H9 (cell line): ENCODE measurements at regions not wholly inside any gene's neighbourhood (a gene's known extent, or its start where the extent isn't known, plus 50 kb on each side); places are given as distances from the start of the nearest gene placed in this dataset.

Source experiments
- DNase-seq: peaks from one replicate; pipeline ENCODE4 v3.0.0-alpha.2; 2017
- H2AFZ ChIP-seq: one replicate; pipeline ENCODE4 v1.6.1; 2013; ENCODE audit warnings: mild to moderate bottlenecking, low read length, control low read depth, moderate library complexity
- H2AK5ac ChIP-seq: 2 replicates; pipeline ENCODE4 v1.6.1; 2013; ENCODE audit warnings: low read length, control low read depth, mixed read lengths; ENCODE audit not compliant: insufficient read length
- H2BK120ac ChIP-seq: one replicate; pipeline ENCODE4 v1.6.1; 2013; ENCODE audit warnings: low read depth, mild to moderate bottlenecking, low read length, control low read depth, inconsistent platforms; ENCODE audit not compliant: poor library complexity, severe bottlenecking
- H2BK12ac ChIP-seq: 2 replicates; pipeline ENCODE4 v1.6.1; 2013; ENCODE audit warnings: low read length, control low read depth, mixed read lengths, low read depth; ENCODE audit not compliant: insufficient read length
- H2BK15ac ChIP-seq: 2 replicates; pipeline ENCODE4 v1.6.1; 2013; ENCODE audit warnings: low read depth, low read length, control low read depth
- H2BK20ac ChIP-seq: one replicate; pipeline ENCODE4 v1.6.1; 2013; ENCODE audit warnings: low read depth, mild to moderate bottlenecking, low read length, control low read depth, inconsistent platforms; ENCODE audit not compliant: poor library complexity, severe bottlenecking
- H2BK5ac ChIP-seq: 2 replicates; pipeline ENCODE4 v1.6.1; 2013; ENCODE audit warnings: low read length, control low read depth, mixed read lengths; ENCODE audit not compliant: insufficient read length
- H3K14ac ChIP-seq: 2 replicates; pipeline ENCODE4 v1.6.1; 2013; ENCODE audit warnings: low read length, control low read depth; ENCODE audit not compliant: insufficient read depth
- H3K18ac ChIP-seq: 2 replicates; pipeline ENCODE4 v1.6.1; 2013; ENCODE audit warnings: low read depth, mild to moderate bottlenecking, mixed read lengths, low read length, control low read depth; ENCODE audit not compliant: insufficient read length
- H3K23ac ChIP-seq: 2 replicates; pipeline ENCODE4 v1.6.1; 2013; ENCODE audit warnings: low read length, control low read depth, mixed read lengths, low read depth; ENCODE audit not compliant: insufficient read length
- H3K23me2 ChIP-seq: 2 replicates; pipeline ENCODE4 v1.6.1; 2013; ENCODE audit warnings: low read depth, mild to moderate bottlenecking, mixed read lengths, low read length, control low read depth; ENCODE audit not compliant: insufficient read length, poor library complexity, severe bottlenecking
- H3K27ac ChIP-seq: 2 replicates; pipeline ENCODE4 v1.5.1; 2013; ENCODE audit warnings: low read length, control low read depth, mixed read lengths, low read depth; ENCODE audit not compliant: insufficient read length
- H3K27me3 ChIP-seq: 2 replicates; pipeline ENCODE4 v1.6.1; 2013; ENCODE audit warnings: low read length, control low read depth, inconsistent platforms; ENCODE audit not compliant: insufficient read depth
- H3K4ac ChIP-seq: 2 replicates; pipeline ENCODE4 v1.6.1; 2013; ENCODE audit warnings: low read depth, mild to moderate bottlenecking, control low read depth, inconsistent platforms, low read length, moderate library complexity
- H3K4me1 ChIP-seq: 2 replicates; pipeline ENCODE4 v1.6.1; 2013; ENCODE audit warnings: low read length, control low read depth, inconsistent platforms; ENCODE audit not compliant: insufficient read depth
- H3K4me2 ChIP-seq: 2 replicates; pipeline ENCODE4 v1.6.1; 2013; ENCODE audit warnings: low read length, control low read depth, mixed read lengths; ENCODE audit not compliant: insufficient read length, insufficient read depth
- H3K56ac ChIP-seq: 2 replicates; pipeline ENCODE4 v1.6.1; 2013; ENCODE audit warnings: low read depth, mild to moderate bottlenecking, mixed read lengths, low read length, control low read depth; ENCODE audit not compliant: insufficient read length
- H3K79me1 ChIP-seq: 2 replicates; pipeline ENCODE4 v1.6.1; 2013; ENCODE audit warnings: low read depth, mild to moderate bottlenecking, moderate library complexity, low read length, control low read depth, inconsistent platforms; ENCODE audit not compliant: insufficient read depth, poor library complexity, severe bottlenecking
- H3K79me2 ChIP-seq: 2 replicates; pipeline ENCODE4 v1.6.1; 2013; ENCODE audit warnings: low read length, control low read depth, inconsistent platforms; ENCODE audit not compliant: insufficient read depth
- H3K9ac ChIP-seq: 2 replicates; pipeline ENCODE4 v1.6.1; 2013; ENCODE audit warnings: low read length, control low read depth, mixed read lengths; ENCODE audit not compliant: insufficient read length; ENCODE audit errors: extremely low read depth
- H3K9me3 ChIP-seq: one replicate; pipeline ENCODE4 v1.6.1; 2013; ENCODE audit warnings: low read depth, low read length, inconsistent platforms; ENCODE audit not compliant: control insufficient read depth
- H3T11ph ChIP-seq: one replicate; pipeline ENCODE4 v1.6.1; 2013; ENCODE audit warnings: mild to moderate bottlenecking, low read length, control low read depth, inconsistent platforms
- H4K20me1 ChIP-seq: one replicate; pipeline ENCODE4 v1.6.1; 2013; ENCODE audit not compliant: control insufficient read depth, insufficient read length, insufficient read depth
- H4K5ac ChIP-seq: 2 replicates; pipeline ENCODE4 v1.6.1; 2013; ENCODE audit warnings: low read depth, mild to moderate bottlenecking, mixed read lengths, low read length, control low read depth; ENCODE audit not compliant: insufficient read length
- H4K8ac ChIP-seq: replicated peaks from 2 replicates; pipeline ENCODE4 v1.6.1; 2013; ENCODE audit warnings: low read length, control low read depth, mixed read lengths, low read depth; ENCODE audit not compliant: insufficient read length
- H4K91ac ChIP-seq: 2 replicates; pipeline ENCODE4 v1.6.1; 2013; ENCODE audit warnings: low read depth, mild to moderate bottlenecking, moderate library complexity, mixed read lengths, low read length, control low read depth; ENCODE audit not compliant: insufficient read length
- H3K27ac Mint-ChIP-seq, 3 experiments: 2 replicates in 2 of 3; 3 replicates in 1 of 3; pipeline ENCODE4 v1.8.0; 2020 to 2021; ENCODE audit warnings: mixed read lengths in 3 of 3, mild to moderate bottlenecking in 1 of 3, moderate library complexity in 1 of 3
- H3K27me3 Mint-ChIP-seq: 2 replicates; pipeline ENCODE4 v1.8.0; 2021; ENCODE audit warnings: low read depth, mild to moderate bottlenecking, moderate library complexity, mixed read lengths
- H3K36me3 Mint-ChIP-seq, 3 experiments: 2 replicates in 2 of 3; 3 replicates in 1 of 3; pipeline ENCODE4 v1.8.0; 2020 to 2021; ENCODE audit warnings: low read depth in 3 of 3, mixed read lengths in 3 of 3; ENCODE audit not compliant: insufficient read depth in 1 of 3
- H3K4me1 Mint-ChIP-seq, 2 experiments: 2 replicates each; pipeline ENCODE4 v1.8.0; 2020; ENCODE audit warnings: mixed read lengths in 2 of 2
- H3K4me3 Mint-ChIP-seq, 2 experiments: 2 replicates in 1 of 2; 3 replicates in 1 of 2; pipeline ENCODE4 v1.8.0; 2020 to 2021; ENCODE audit warnings: mild to moderate bottlenecking in 2 of 2, mixed read lengths in 2 of 2, moderate library complexity in 1 of 2
- H3K9me3 Mint-ChIP-seq, 2 experiments: 2 replicates in 1 of 2; 3 replicates in 1 of 2; pipeline ENCODE4 v1.8.0; 2020; ENCODE audit warnings: mild to moderate bottlenecking in 2 of 2, mixed read lengths in 2 of 2, moderate library complexity in 1 of 2
- CTCF ChIP-seq: fragments of 200-600 bp; sonication (generic); conservative IDR thresholded peaks from 3 replicates; pipeline ENCODE4 v1.8.0; 2021; ENCODE audit warnings: antibody characterized with exemption, mild to moderate bottlenecking
- WGBS: extraction: QIAGEN DNeasy Blood & Tissue Kit; methylation state at CpG from one replicate; pipeline ENCODE4 v1.1.7; 2013; ENCODE audit warnings: missing lambda C conversion rate, low lambda C conversion rate, mixed read lengths; ENCODE audit not compliant: insufficient read length; ENCODE audit errors: extremely low coverage; 5-methylcytosine and 5-hydroxymethylcytosine counted together

GRCh38 chr14:82447586-82447985 lies 913.9 kb upstream of the SEL1L start:
- Histone ChIP-seq H4K20me1 (no peaks in the 10 kb centered on the region), H3K79me1 (no peaks in the 10 kb centered on the region), H3K4me2 (no peak overlapping the region), H4K91ac (no peak overlapping the region), H3K27ac (no peak overlapping the region), H2BK20ac (no peak overlapping the region), H4K5ac (no peak overlapping the region), H3K79me2 (no peaks in the 10 kb centered on the region), H3K4me1 (no peaks in the 10 kb centered on the region; the same call in 1 of the 2 replicates), H2BK5ac (no peak overlapping the region), H3K27me3 (no peaks in the 10 kb centered on the region), H3K56ac (no peak overlapping the region), H3K9me3 (no peaks in the 10 kb centered on the region), H3K9ac (no peak overlapping the region), H3K14ac (no peak overlapping the region), H2BK15ac (no peak overlapping the region), H3K23me2 (no peaks in the 10 kb centered on the region), H2BK120ac (no peak overlapping the region), H3K23ac (no peak overlapping the region), H3T11ph (no peak overlapping the region), H4K8ac (no peak overlapping the region), H3K4ac (no peak overlapping the region), H3K18ac (no peak overlapping the region), H2BK12ac (no peak overlapping the region), H2AK5ac (no peak overlapping the region), H2AFZ (no peak overlapping the region)
- no CpG with 5 or more reads among the region's 3 CpGs for WGBS
- H3K9me3 Mint-ChIP-seq, result peaks cover 0 to 6% of the 10 kb centered on the region in 2 experiments; a peak in 2 of 5 replicates
- H3K27me3 Mint-ChIP-seq, result no peaks in the 10 kb centered on the region
- peak; percentile 33; the same call in 2 of the 3 replicates for TF ChIP-seq CTCF
- peak overlapping the region in 1 of 3 experiments; percentile 44; a peak in 3 of 7 replicates for H3K27ac Mint-ChIP-seq
- peaks cover 0 to 4% (median 4%) of the 10 kb centered on the region in 3 experiments; a peak in 2 of 7 replicates for H3K36me3 Mint-ChIP-seq
- DNase-seq, result no peak
- no peak overlapping the region for H3K4me3 Mint-ChIP-seq
- peaks cover 0 to 2% of the 10 kb centered on the region in 2 experiments; a peak in 1 of 4 replicates for H3K4me1 Mint-ChIP-seq
